GM10266 (cell line): ENCODE measurements at regions not wholly inside any gene's neighbourhood (a gene's known extent, or its start where the extent isn't known, plus 50 kb on each side); places are given as distances from the start of the nearest gene placed in this dataset.
A peak's percentile ranks its signal among the peaks of the same experiment; 100 is the strongest.

Source experiments
- DNase-seq: peaks from one replicate; pipeline ENCODE4 v3.0.0; 2012; ENCODE audit errors: extremely low spot score
- TF ChIP-seq, protein P1 (sequence below): IDR thresholded peaks from 2 replicates; pipeline ENCODE4 v1.5.1; 2012; ENCODE audit warnings: mild to moderate bottlenecking, low read depth; ENCODE audit not compliant: control insufficient read depth, insufficient read depth; ENCODE audit errors: missing control alignments

DNA sequence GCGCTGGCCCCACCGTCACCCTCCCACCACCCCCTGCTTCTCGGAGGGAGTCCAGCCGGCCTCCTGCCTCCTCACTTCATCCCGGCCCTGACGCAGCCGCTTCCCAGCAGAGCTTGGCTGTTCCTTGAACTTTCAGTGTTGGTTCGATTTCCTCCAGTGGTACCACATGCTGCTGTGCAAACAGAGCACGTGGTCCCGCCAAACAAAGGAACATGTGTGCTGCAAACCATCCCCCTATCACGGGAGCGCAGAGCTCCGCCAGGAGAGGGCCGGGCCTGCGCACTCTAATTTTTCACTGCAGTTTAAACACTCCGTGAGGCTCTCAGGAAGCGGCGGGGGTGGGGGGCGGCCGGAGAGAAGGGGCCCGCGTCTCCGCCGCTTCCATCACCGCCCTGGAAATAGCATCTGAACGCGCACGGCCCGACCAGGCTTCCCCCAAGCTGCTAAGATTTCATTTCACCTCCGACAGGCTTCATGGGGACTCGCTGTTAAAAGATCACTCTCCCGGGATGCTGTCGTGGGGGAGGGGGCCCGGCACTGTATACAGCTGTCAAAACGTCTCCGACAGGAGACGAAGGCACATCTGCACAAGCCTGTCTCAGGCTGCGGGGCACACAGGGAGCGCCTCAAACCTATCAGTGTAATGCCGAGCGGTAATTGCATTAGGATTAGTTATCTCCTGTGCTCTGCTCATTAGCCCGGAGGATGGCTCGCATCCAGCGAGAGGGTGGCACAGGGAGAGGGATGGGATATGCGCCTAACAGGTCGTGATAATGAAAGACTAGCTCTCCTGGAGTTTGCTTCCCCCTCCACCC, 269.9 kb upstream of the SORL1-AS1 start:
- TF ChIP-seq, protein P1, sequence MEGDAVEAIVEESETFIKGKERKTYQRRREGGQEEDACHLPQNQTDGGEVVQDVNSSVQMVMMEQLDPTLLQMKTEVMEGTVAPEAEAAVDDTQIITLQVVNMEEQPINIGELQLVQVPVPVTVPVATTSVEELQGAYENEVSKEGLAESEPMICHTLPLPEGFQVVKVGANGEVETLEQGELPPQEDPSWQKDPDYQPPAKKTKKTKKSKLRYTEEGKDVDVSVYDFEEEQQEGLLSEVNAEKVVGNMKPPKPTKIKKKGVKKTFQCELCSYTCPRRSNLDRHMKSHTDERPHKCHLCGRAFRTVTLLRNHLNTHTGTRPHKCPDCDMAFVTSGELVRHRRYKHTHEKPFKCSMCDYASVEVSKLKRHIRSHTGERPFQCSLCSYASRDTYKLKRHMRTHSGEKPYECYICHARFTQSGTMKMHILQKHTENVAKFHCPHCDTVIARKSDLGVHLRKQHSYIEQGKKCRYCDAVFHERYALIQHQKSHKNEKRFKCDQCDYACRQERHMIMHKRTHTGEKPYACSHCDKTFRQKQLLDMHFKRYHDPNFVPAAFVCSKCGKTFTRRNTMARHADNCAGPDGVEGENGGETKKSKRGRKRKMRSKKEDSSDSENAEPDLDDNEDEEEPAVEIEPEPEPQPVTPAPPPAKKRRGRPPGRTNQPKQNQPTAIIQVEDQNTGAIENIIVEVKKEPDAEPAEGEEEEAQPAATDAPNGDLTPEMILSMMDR: no peak
- peak; percentile 7 for DNase-seq

- TF ChIP-seq, protein P1: no peak
- no peak for DNase-seq
These were observed 269.2 kb upstream of the SORL1-AS1 start for GRCh38 chr11:121721961-121722360.

DNA sequence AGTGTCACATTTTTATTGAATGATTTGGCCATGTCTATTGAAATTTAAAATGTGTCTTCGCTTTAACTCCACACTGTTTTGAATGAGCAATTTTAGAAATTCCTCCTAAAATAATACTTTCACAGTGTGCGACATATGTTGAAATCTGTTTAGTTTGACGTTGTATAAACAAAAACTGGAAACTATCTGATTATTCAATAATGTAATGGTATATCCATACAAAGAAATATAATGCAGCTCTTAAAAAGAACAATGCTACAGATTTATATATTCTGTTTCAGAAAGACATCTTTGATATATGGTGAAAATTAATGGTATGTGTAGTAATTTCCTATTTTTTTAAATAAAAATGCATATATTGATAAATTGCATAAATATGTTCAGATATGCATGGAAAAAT, 268.7 kb upstream of the SORL1-AS1 start:
- DNase-seq: no peak
- TF ChIP-seq, protein P1: no peak

DNA sequence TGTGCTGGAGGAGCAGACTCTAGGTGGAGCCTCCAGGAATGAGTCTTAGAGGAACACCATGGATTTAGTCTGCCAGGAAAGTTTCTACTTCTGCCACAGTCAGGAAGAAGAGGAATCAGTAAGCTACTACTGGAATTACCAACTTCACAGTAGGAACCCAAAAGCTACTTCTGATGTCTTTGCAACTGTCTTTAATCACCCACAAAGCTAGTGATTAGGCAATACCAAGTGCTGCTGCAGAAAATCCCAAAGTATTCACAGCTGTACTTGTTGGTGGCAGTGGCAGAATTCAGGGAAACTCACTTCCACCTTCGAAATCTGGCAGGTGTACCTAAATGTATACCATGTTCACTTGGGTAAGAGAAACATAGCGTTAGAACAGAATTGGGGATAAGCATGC, 264.5 kb upstream of the SORL1-AS1 start:
- no peak for DNase-seq
- TF ChIP-seq, protein P1: no peak

DNA sequence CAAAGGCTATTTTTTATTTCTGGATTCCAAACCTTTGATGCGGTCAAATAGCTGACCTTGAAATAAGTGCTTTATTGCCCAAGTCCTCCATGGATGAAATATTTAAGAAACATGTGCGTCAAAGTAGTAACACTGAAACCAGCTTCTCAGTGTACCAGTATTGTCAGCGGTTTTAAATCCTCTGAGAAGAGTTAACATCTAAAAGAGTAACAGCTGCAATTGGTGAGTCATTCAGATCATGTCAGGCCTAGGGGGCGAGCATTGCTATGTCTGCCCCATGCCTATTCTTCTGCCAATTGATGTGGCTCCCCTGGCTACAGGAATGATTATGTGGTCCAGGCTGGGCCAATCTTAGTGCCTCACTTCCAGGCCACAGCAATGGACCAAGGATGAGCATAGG, 263.3 kb upstream of the SORL1-AS1 start:
- DNase-seq: no peak
- TF ChIP-seq, protein P1: no peak

- no peak for DNase-seq
- TF ChIP-seq, protein P1: no peak
These were observed 262.6 kb upstream of the SORL1-AS1 start for GRCh38 chr11:121715405-121715804.

DNA sequence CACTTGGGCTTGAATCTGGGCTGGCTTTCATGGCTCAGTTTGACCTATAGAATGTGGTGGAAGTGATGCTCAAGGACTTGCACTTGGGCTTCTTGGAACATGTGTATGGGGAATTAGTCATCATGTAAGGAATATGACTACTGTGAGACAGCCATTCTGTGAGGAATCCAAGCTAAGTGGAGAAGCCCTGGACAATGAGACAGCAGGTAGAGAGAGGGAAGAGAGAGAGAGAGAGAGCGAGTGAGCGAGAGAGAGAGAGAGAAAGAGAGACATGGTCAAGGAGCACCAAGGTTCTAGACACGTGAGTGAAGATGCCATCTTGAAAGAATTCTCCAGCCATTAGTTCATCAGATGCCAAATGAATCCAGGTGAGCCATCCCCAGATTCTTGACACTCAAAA, 261.6 kb upstream of the SORL1-AS1 start:
- no peak for DNase-seq
- TF ChIP-seq, protein P1: no peak
